ENCODE measurements at regions not wholly inside any gene's neighbourhood (a gene's known extent, or its start where the extent isn't known, plus 50 kb on each side); places are given as distances from the start of the nearest gene placed in this dataset.

DNA sequence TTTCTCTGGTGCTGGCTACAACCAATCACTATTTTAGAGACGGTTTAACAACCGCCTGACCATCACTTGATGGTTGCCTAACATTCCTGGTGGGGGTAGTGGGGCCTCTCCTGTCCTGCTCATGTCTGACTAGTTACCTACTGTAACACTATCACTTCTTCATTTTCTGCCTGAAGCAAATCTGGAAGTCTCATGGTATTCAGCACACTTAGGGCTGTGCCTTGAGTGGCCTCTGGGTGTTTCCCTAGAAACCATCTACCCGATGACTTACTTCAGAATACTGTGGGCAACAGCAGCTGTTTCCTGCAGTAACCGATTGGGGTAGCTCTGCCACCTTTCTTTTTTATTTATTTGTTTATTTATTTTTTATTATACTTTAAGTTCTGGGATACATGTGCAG lies 880.1 kb upstream of the INTU start:
- H3K36me3 ChIP-seq (ENCODE audit: control insufficient read depth in 2 of 2, extremely low read depth in 1 of 2, insufficient read depth in 2 of 2, low read length in 2 of 2) = no peaks in the 10 kb centered on the region
- H3K9me3 ChIP-seq (replicated peaks; ENCODE audit: control insufficient read depth, insufficient read depth, low read length) = no peaks in the 10 kb centered on the region
- TF ChIP-seq EZH2 (IDR thresholded peaks at IDR 0.05; ENCODE audit: borderline replicate concordance, low read depth, low read length, severe bottlenecking) (no peak), MYC (IDR thresholded peaks at IDR 0.05; ENCODE audit: low read depth, low read length) (no peak), JUN (IDR thresholded peaks at IDR 0.05; ENCODE audit: borderline replicate concordance, insufficient read depth, insufficient read length, low read depth) (no peak)
- TF ChIP-seq, protein P1, sequence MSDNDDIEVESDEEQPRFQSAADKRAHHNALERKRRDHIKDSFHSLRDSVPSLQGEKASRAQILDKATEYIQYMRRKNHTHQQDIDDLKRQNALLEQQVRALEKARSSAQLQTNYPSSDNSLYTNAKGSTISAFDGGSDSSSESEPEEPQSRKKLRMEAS (IDR thresholded peaks at IDR 0.05; ENCODE audit: insufficient read depth, insufficient read length) = no peak
- ChIA-PET POLR2A (no interaction called here), CTCF (interaction anchor here (1.0 kb wide), 1 partner anchor 21 kb away, joined by 3 read pairs; no protein-coding TSS in a partner anchor)
- H2AFZ ChIP-seq (ENCODE audit: low read depth, low read length) = no peak overlapping the region
- H3K9me1 ChIP-seq (replicated peaks; ENCODE audit: control insufficient read depth, extremely low read depth, insufficient read depth, low read length) = no peaks in the 10 kb centered on the region
- FAIRE-seq (no peak), DNase-seq (ENCODE audit: low read depth, low spot score) (no peak)
- no TSS peak for BruUV-seq (replicated peaks)
- no peaks in the 10 kb centered on the region for H4K20me1 ChIP-seq (replicated peaks; ENCODE audit: control insufficient read depth, extremely low read depth, insufficient read depth, low read length)
- intact Hi-C loops (cut with micrococcal nuclease) (no loop called here), dilution Hi-C loops (cut with MboI; ENCODE audit: extremely low pct_ligation_motif_present, low sequenced_read_pairs) (no loop called here)
- no peak overlapping the region for H3K27ac ChIP-seq (ENCODE audit: insufficient read depth, low read depth, low read length)
- no peak overlapping the region for H3K4me2 ChIP-seq (ENCODE audit: insufficient read depth, low read length)
- no peaks in the 10 kb centered on the region for H3K79me2 ChIP-seq (ENCODE audit: control insufficient read depth, insufficient read depth, low read length)
- H3K4me1 ChIP-seq (ENCODE audit: control insufficient read depth, extremely low read depth, insufficient read depth, low read length) = no peaks in the 10 kb centered on the region
- no peaks in the 10 kb centered on the region for H3K27me3 ChIP-seq (ENCODE audit: control insufficient read depth in 2 of 2, insufficient read depth in 2 of 2, low read length in 2 of 2)
- no peak overlapping the region for H3K4me3 ChIP-seq (replicated peaks in 1 of 3; ENCODE audit: insufficient read depth in 1 of 3, low read depth in 1 of 3, low read length in 3 of 3)
- H3K9ac ChIP-seq (replicated peaks; ENCODE audit: extremely low read depth, insufficient read depth, low read length) = no peak overlapping the region

DNA sequence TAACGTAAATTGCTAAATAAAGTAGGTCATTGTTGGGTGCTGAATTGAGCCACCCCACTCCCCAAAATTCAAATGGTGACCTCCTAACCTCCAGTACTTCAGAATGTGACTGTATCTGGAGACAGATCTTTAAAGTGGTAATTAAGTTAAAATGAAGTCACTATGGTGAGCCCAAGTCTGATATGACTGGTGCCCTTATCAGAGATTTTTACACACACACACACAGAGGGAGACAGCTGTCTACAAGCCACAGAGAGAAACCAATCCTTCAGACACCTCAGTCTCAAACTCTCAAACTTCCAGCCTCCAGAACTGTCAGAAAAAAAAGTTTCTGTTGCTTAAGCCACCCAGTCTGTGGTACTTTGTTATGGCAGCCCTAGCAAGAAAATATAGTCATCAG lies 879.2 kb upstream of the INTU start:
- H3K36me3 ChIP-seq (ENCODE audit: control insufficient read depth in 2 of 2, extremely low read depth in 1 of 2, insufficient read depth in 2 of 2, low read length in 2 of 2) = no peaks in the 10 kb centered on the region
- TF ChIP-seq EZH2 (IDR thresholded peaks at IDR 0.05; ENCODE audit: borderline replicate concordance, low read depth, low read length, severe bottlenecking) (no peak), GATA2 (IDR thresholded peaks at IDR 0.05; ENCODE audit: insufficient read depth, insufficient read length, low read depth, low read length) (no peak), JUN (IDR thresholded peaks at IDR 0.05; ENCODE audit: borderline replicate concordance, insufficient read depth, insufficient read length, low read depth) (no peak), POLR2A (IDR thresholded peaks at IDR 0.05; ENCODE audit: low read depth, low read length) (no peak), FOS (IDR thresholded peaks at IDR 0.05; ENCODE audit: borderline replicate concordance, insufficient read depth, low read length) (no peak), POLR2AphosphoS5 (IDR thresholded peaks at IDR 0.05; ENCODE audit: insufficient read depth, low read depth, low read length) (no peak), MYC (IDR thresholded peaks at IDR 0.05; ENCODE audit: low read depth, low read length) (no peak)
- TF ChIP-seq, protein P1 (IDR thresholded peaks at IDR 0.05; ENCODE audit: insufficient read depth, insufficient read length) = no peak
- TF ChIP-seq, protein P2, sequence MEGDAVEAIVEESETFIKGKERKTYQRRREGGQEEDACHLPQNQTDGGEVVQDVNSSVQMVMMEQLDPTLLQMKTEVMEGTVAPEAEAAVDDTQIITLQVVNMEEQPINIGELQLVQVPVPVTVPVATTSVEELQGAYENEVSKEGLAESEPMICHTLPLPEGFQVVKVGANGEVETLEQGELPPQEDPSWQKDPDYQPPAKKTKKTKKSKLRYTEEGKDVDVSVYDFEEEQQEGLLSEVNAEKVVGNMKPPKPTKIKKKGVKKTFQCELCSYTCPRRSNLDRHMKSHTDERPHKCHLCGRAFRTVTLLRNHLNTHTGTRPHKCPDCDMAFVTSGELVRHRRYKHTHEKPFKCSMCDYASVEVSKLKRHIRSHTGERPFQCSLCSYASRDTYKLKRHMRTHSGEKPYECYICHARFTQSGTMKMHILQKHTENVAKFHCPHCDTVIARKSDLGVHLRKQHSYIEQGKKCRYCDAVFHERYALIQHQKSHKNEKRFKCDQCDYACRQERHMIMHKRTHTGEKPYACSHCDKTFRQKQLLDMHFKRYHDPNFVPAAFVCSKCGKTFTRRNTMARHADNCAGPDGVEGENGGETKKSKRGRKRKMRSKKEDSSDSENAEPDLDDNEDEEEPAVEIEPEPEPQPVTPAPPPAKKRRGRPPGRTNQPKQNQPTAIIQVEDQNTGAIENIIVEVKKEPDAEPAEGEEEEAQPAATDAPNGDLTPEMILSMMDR (IDR thresholded peaks at IDR 0.05; ENCODE audit: extremely low read depth in 1 of 2, insufficient read depth in 1 of 2, low read depth in 1 of 2, low read length in 2 of 2) = no peak
- no peak overlapping the region for H3K9ac ChIP-seq (replicated peaks; ENCODE audit: extremely low read depth, insufficient read depth, low read length)
- no peaks in the 10 kb centered on the region for H3K79me2 ChIP-seq (ENCODE audit: control insufficient read depth, insufficient read depth, low read length)
- intact Hi-C loops (cut with micrococcal nuclease) = no loop called here
- FAIRE-seq = no peak
- H4K20me1 ChIP-seq (replicated peaks; ENCODE audit: control insufficient read depth, extremely low read depth, insufficient read depth, low read length) = no peaks in the 10 kb centered on the region
- no peak for DNase-seq (ENCODE audit: low read depth, low spot score)
- H2AFZ ChIP-seq (ENCODE audit: low read depth, low read length) = no peak overlapping the region
- no peak overlapping the region for H3K4me2 ChIP-seq (ENCODE audit: insufficient read depth, low read length)
- H3K4me1 ChIP-seq (ENCODE audit: control insufficient read depth, extremely low read depth, insufficient read depth, low read length) = no peaks in the 10 kb centered on the region
- ChIA-PET POLR2A (no interaction called here), CTCF (interaction anchor here (1.0 kb wide), 1 partner anchor 22 kb away, joined by 3 read pairs; no protein-coding TSS in a partner anchor)
- dilution Hi-C loops (cut with MboI; ENCODE audit: extremely low pct_ligation_motif_present, low sequenced_read_pairs) = no loop called here
- no peak overlapping the region for H3K4me3 ChIP-seq (replicated peaks in 1 of 3; ENCODE audit: insufficient read depth in 1 of 3, low read depth in 1 of 3, low read length in 3 of 3)
- no TSS peak for BruUV-seq (replicated peaks)
- no peak overlapping the region for H3K27ac ChIP-seq (ENCODE audit: insufficient read depth, low read depth, low read length)
- H3K9me1 ChIP-seq (replicated peaks; ENCODE audit: control insufficient read depth, extremely low read depth, insufficient read depth, low read length) = no peaks in the 10 kb centered on the region
- H3K9me3 ChIP-seq (replicated peaks; ENCODE audit: control insufficient read depth, insufficient read depth, low read length) = no peaks in the 10 kb centered on the region
- H3K27me3 ChIP-seq (ENCODE audit: control insufficient read depth in 2 of 2, insufficient read depth in 2 of 2, low read length in 2 of 2) = no peaks in the 10 kb centered on the region
